Endothelial cell of umbilical vein (primary cell): ENCODE measurements at regions not wholly inside any gene's neighbourhood (a gene's known extent, or its start where the extent isn't known, plus 50 kb on each side); places are given as distances from the start of the nearest gene placed in this dataset.

Experiments used
- BruUV-seq: library from RNA; stranded (reverse); fragments of 400-500 nt; replicated peaks from 2 replicates; lab custom pipeline; 2021; lab: Mats Ljungman, UMichigan
- CTCF ChIA-PET: fragments of 300-600, 350-600 bp; sonication (Branson Sonifier 250); formaldehyde crosslinking; loops from one replicate; lab custom pipeline; 2021; ENCODE audit warnings: antibody characterized with exemption, inconsistent platforms; lab: Charles Lee
- POLR2A ChIA-PET: fragments of 300-600, 350-600 bp; sonication (Branson Sonifier 250); formaldehyde crosslinking; loops from one replicate; lab custom pipeline; 2021; ENCODE audit warnings: antibody characterized with exemption, inconsistent platforms; lab: Charles Lee
- DNase-seq: peaks from one replicate; pipeline ENCODE4 v3.0.0-alpha.2; 2011; ENCODE audit warnings: low read depth, low spot score
- FAIRE-seq: peaks from 2 replicates; lab custom pipeline; 2011; peaks lifted over from hg19 to GRCh38; lab: Jason Lieb, UNC
- H2AFZ ChIP-seq: 2 replicates; pipeline ENCODE4 v1.6.0; 2012; ENCODE audit warnings: low read depth, low read length, control low read depth, inconsistent platforms
- H3K27ac ChIP-seq: 2 replicates; pipeline ENCODE4 v1.5.1; 2011; ENCODE audit warnings: low read depth, mild to moderate bottlenecking, control low read depth, low read length, moderate library complexity; ENCODE audit not compliant: insufficient read depth
- H3K27me3 ChIP-seq, 2 experiments: 2 replicates each; pipeline versions ENCODE4 v1.6.0 to v1.6.1; 2011; ENCODE audit warnings: low read length in 2 of 2, mixed read lengths in 1 of 2; ENCODE audit not compliant: control insufficient read depth in 2 of 2, insufficient read depth in 2 of 2
- H3K36me3 ChIP-seq, 2 experiments: 2 replicates in 1 of 2; 3 replicates in 1 of 2; pipeline ENCODE4 v1.5.1; 2011; ENCODE audit warnings: low read length in 2 of 2, mild to moderate bottlenecking in 1 of 2, moderate library complexity in 1 of 2; ENCODE audit not compliant: control insufficient read depth in 2 of 2, insufficient read depth in 2 of 2; ENCODE audit errors: extremely low read depth in 1 of 2
- H3K4me1 ChIP-seq: 3 replicates; pipeline ENCODE4 v1.5.1; 2011; ENCODE audit warnings: mild to moderate bottlenecking, low read length; ENCODE audit not compliant: control insufficient read depth, insufficient read depth; ENCODE audit errors: extremely low read depth
- H3K4me2 ChIP-seq: 2 replicates; pipeline ENCODE4 v1.6.1; 2011; ENCODE audit warnings: low read length, control low read depth, mixed read lengths; ENCODE audit not compliant: insufficient read depth
- H3K4me3 ChIP-seq, 3 experiments: fragments of 200-600 bp in 1 of 3; sonication (generic), shearing (Covaris generic) in 1 of 3; replicated peaks in 1 of 3; 2 replicates each; pipeline ENCODE4 v1.5.1; 2011 to 2016; ENCODE audit warnings: control low read depth in 3 of 3, low read length in 3 of 3, mild to moderate bottlenecking in 2 of 3, inconsistent platforms in 1 of 3, low read depth in 1 of 3, moderate library complexity in 1 of 3; ENCODE audit not compliant: insufficient read depth in 1 of 3
- H3K79me2 ChIP-seq: 2 replicates; pipeline ENCODE4 v1.6.0; 2012; ENCODE audit warnings: low read length, inconsistent platforms; ENCODE audit not compliant: control insufficient read depth, insufficient read depth
- H3K9ac ChIP-seq: replicated peaks from 2 replicates; pipeline ENCODE3; 2011; ENCODE audit warnings: low read length, control low read depth; ENCODE audit not compliant: insufficient read depth; ENCODE audit errors: extremely low read depth
- H3K9me1 ChIP-seq: replicated peaks from 3 replicates; pipeline ENCODE4 v1.6.0; 2011; ENCODE audit warnings: mild to moderate bottlenecking, low read length; ENCODE audit not compliant: control insufficient read depth, insufficient read depth; ENCODE audit errors: extremely low read depth
- H3K9me3 ChIP-seq: replicated peaks from 2 replicates; pipeline ENCODE4 v1.5.1; 2012; ENCODE audit warnings: low read length, inconsistent platforms; ENCODE audit not compliant: control insufficient read depth, insufficient read depth
- H4K20me1 ChIP-seq: replicated peaks from 2 replicates; pipeline ENCODE3; 2011; ENCODE audit warnings: mild to moderate bottlenecking, low read length; ENCODE audit not compliant: control insufficient read depth, insufficient read depth; ENCODE audit errors: extremely low read depth
- CTCF ChIP-seq, 2 donors: IDR thresholded peaks; 1 replicate in 1 of 2; 2 replicates in 1 of 2; pipeline ENCODE4 v1.5.1; 2011; ENCODE audit warnings: low read length in 2 of 2, mild to moderate bottlenecking in 2 of 2, moderate library complexity in 2 of 2, control low read depth in 1 of 2, inconsistent platforms in 1 of 2, low read depth in 1 of 2; ENCODE audit not compliant: insufficient read depth in 1 of 2; ENCODE audit errors: extremely low read depth in 1 of 2
- EZH2 ChIP-seq: IDR thresholded peaks from 2 replicates; pipeline ENCODE4 v1.6.1; 2012; ENCODE audit warnings: borderline replicate concordance, low read depth, mild to moderate bottlenecking, moderate library complexity, low read length, inconsistent platforms; ENCODE audit not compliant: severe bottlenecking
- FOS ChIP-seq: IDR thresholded peaks from 2 replicates; pipeline ENCODE4 v1.6.1; 2011; ENCODE audit warnings: mild to moderate bottlenecking, low read length, moderate library complexity, borderline replicate concordance; ENCODE audit not compliant: insufficient read depth
- GATA2 ChIP-seq: IDR thresholded peaks from 2 replicates; pipeline ENCODE4 v1.7.0; 2011; ENCODE audit warnings: low read depth, mild to moderate bottlenecking, moderate library complexity, mixed read lengths, low read length; ENCODE audit not compliant: insufficient read length, insufficient read depth
- JUN ChIP-seq: IDR thresholded peaks from 2 replicates; pipeline ENCODE4 v1.6.1; 2011; ENCODE audit warnings: borderline replicate concordance, low read depth; ENCODE audit not compliant: insufficient read length, insufficient read depth
- MAX ChIP-seq: IDR thresholded peaks from 2 replicates; pipeline ENCODE4 v1.6.1; 2011; ENCODE audit not compliant: insufficient read depth, insufficient read length
- MYC ChIP-seq: IDR thresholded peaks from one replicate; pipeline ENCODE4 v1.6.1; 2011; ENCODE audit warnings: mild to moderate bottlenecking, low read depth, low read length
- POLR2A ChIP-seq: IDR thresholded peaks from 2 replicates; pipeline ENCODE4 v1.6.1; 2012; ENCODE audit warnings: low read depth, mild to moderate bottlenecking, control low read depth, low read length
- POLR2AphosphoS5 ChIP-seq: IDR thresholded peaks from 2 replicates; pipeline ENCODE4 v1.6.1; 2012; ENCODE audit warnings: low read depth, mild to moderate bottlenecking, control low read depth, low read length, moderate library complexity; ENCODE audit not compliant: insufficient read depth
- dilution Hi-C: fragments of 300-500 bp; cut with MboI; formaldehyde crosslinking; loops from one replicate; pipeline ENCODE4 v1.15.0; 2019; ENCODE audit warnings: low sequenced_read_pairs; ENCODE audit not compliant: extremely low pct_ligation_motif_present
- intact Hi-C: fragments of 100-400 bp; cut with micrococcal nuclease; formaldehyde crosslinking; loops from one replicate; pipeline ENCODE4 v1.10.0; 2022

- Histone ChIP-seq H3K9ac (no peak overlapping the region), H3K36me3 (no peaks in the 10 kb centered on the region), H3K27ac (no peak overlapping the region), H2AFZ (no peak overlapping the region), H3K9me1 (no peaks in the 10 kb centered on the region), H3K4me1 (no peaks in the 10 kb centered on the region), H3K27me3 (no peaks in the 10 kb centered on the region), H3K4me3 (no peak overlapping the region), H4K20me1 (no peaks in the 10 kb centered on the region), H3K9me3 (no peaks in the 10 kb centered on the region), H3K4me2 (no peak overlapping the region), H3K79me2 (no peaks in the 10 kb centered on the region)
- TF ChIP-seq JUN (no peak), POLR2A (no peak), MAX (no peak), CTCF (IDR thresholded peaks at IDR 0.05; ENCODE audit: extremely low read depth in 1 of 2, insufficient read depth in 1 of 2, low read depth in 1 of 2, low read length in 2 of 2) (no peak), FOS (no peak), EZH2 (no peak), POLR2AphosphoS5 (no peak), MYC (no peak), GATA2 (no peak)
- no TSS peak for BruUV-seq
- DNase-seq (no peak), FAIRE-seq (no peak)
- CTCF ChIA-PET = interaction anchor here (0.7 kb wide), 1 partner anchor 45 kb away, joined by 3 read pairs; no protein-coding TSS in a partner anchor
- intact Hi-C loops (no loop called here), dilution Hi-C loops (no loop called here)
- POLR2A ChIA-PET = no interaction called here
Measured at GRCh38 chr1:99571092-99571734, 74.7 kb upstream of the PALMD start.
